ENCODE measurements at regions not wholly inside any gene's neighbourhood (a gene's known extent, or its start where the extent isn't known, plus 50 kb on each side); places are given as distances from the start of the nearest gene placed in this dataset.
A peak's percentile ranks its signal among the peaks of the same experiment; 100 is the strongest.
"Not testable (repeated sequence)": the region's sequence is repeated elsewhere in the genome, so short reads cannot be mapped to it uniquely, and the experiment has no call there.

- Histone ChIP-seq H3K4me3 (no peak overlapping the region), H3K36me3 (no peaks in the 10 kb centered on the region), H3K27me3 (no peaks in the 10 kb centered on the region), H3K9me3 (no peaks in the 10 kb centered on the region)
- DNase-seq = no peak
Measured at GRCh38 chr18:71045331-71046065, 756.7 kb downstream of the SOCS6 start.

- H3K9me3 ChIP-seq = no peaks in the 10 kb centered on the region
- no peaks in the 10 kb centered on the region for H3K27me3 ChIP-seq
Measured at GRCh38 chr18:71040161-71040560, 751.3 kb downstream of the SOCS6 start.

GRCh38 chr18:71038196-71038595, 749.4 kb downstream of the SOCS6 start:
- Histone ChIP-seq H3K36me3 (no peaks in the 10 kb centered on the region), H3K9me3 (no peaks in the 10 kb centered on the region), H3K27me3 (no peaks in the 10 kb centered on the region), H3K4me3 (no peak overlapping the region)
- DNase-seq = no peak

More at GRCh38 chr18:71040161-71040560, 751.3 kb downstream of the SOCS6 start:
- Histone ChIP-seq H3K4me3 (no peak overlapping the region), H3K36me3 (no peaks in the 10 kb centered on the region)
- DNase-seq = no peak

GRCh38 chr18:71036783-71037182, 747.9 kb downstream of the SOCS6 start:
- Histone ChIP-seq H3K4me3 (no peak overlapping the region), H3K9me3 (no peaks in the 10 kb centered on the region), H3K36me3 (no peaks in the 10 kb centered on the region), H3K27me3 (no peaks in the 10 kb centered on the region)
- no peak for DNase-seq

- not testable (repeated sequence) for H3K4me3 ChIP-seq, H3K9me3 ChIP-seq, H3K36me3 ChIP-seq, H3K27me3 ChIP-seq, DNase-seq
Measured at GRCh38 chr18:71031296-71032191, 742.7 kb downstream of the SOCS6 start.

GRCh38 chr18:71030085-71030484, 741.2 kb downstream of the SOCS6 start:
- H3K27me3 ChIP-seq, H3K36me3 ChIP-seq, H3K9me3 ChIP-seq, H3K4me3 ChIP-seq, DNase-seq: not testable (repeated sequence)

GRCh38 chr18:71028285-71028762, 739.5 kb downstream of the SOCS6 start:
- Histone ChIP-seq H3K27me3 (no peaks in the 10 kb centered on the region), H3K36me3 (no peaks in the 10 kb centered on the region), H3K9me3 (no peaks in the 10 kb centered on the region), H3K4me3 (no peak overlapping the region)
- peak; percentile 56 for DNase-seq

GRCh38 chr18:71027531-71027930, 738.7 kb downstream of the SOCS6 start:
- Histone ChIP-seq H3K4me3 (no peak overlapping the region), H3K36me3 (no peaks in the 10 kb centered on the region), H3K9me3 (no peaks in the 10 kb centered on the region), H3K27me3 (no peaks in the 10 kb centered on the region)
- DNase-seq = no peak

GRCh38 chr18:71025505-71026225, 736.8 kb downstream of the SOCS6 start:
- H3K36me3 ChIP-seq = no peaks in the 10 kb centered on the region
- H3K9me3 ChIP-seq = no peaks in the 10 kb centered on the region
- no peak for DNase-seq
- H3K4me3 ChIP-seq = no peak overlapping the region
- no peaks in the 10 kb centered on the region for H3K27me3 ChIP-seq

GRCh38 chr18:71022389-71022788, 733.5 kb downstream of the SOCS6 start:
- Histone ChIP-seq H3K27me3 (no peaks in the 10 kb centered on the region), H3K4me3 (no peak overlapping the region), H3K36me3 (no peaks in the 10 kb centered on the region), H3K9me3 (no peaks in the 10 kb centered on the region)
- DNase-seq = no peak

GRCh38 chr18:71021030-71021362, 732.2 kb downstream of the SOCS6 start:
- H3K27me3 ChIP-seq = no peaks in the 10 kb centered on the region
- no peaks in the 10 kb centered on the region; the same call in 1 of the 2 replicates for H3K9me3 ChIP-seq
- no peak overlapping the region for H3K4me3 ChIP-seq
- no peaks in the 10 kb centered on the region for H3K36me3 ChIP-seq
- DNase-seq = no peak

- H3K27me3 ChIP-seq = no peaks in the 10 kb centered on the region
- no peaks in the 10 kb centered on the region; the same call in 1 of the 2 replicates for H3K9me3 ChIP-seq
- no peak for DNase-seq
- H3K4me3 ChIP-seq = no peak overlapping the region
- no peaks in the 10 kb centered on the region for H3K36me3 ChIP-seq
Measured at GRCh38 chr18:71020342-71021029, 731.6 kb downstream of the SOCS6 start.

GRCh38 chr18:71018816-71019215, 730.0 kb downstream of the SOCS6 start:
- Histone ChIP-seq H3K27me3 (no peaks in the 10 kb centered on the region), H3K9me3 (no peaks in the 10 kb centered on the region; the same call in 1 of the 2 replicates), H3K36me3 (no peaks in the 10 kb centered on the region), H3K4me3 (no peak overlapping the region)
- DNase-seq = no peak

GRCh38 chr18:71012789-71013188, 723.9 kb downstream of the SOCS6 start:
- Histone ChIP-seq H3K36me3 (no peaks in the 10 kb centered on the region), H3K27me3 (no peaks in the 10 kb centered on the region), H3K9me3 (no peaks in the 10 kb centered on the region; the same call in 1 of the 2 replicates), H3K4me3 (no peak overlapping the region)
- no peak for DNase-seq

GRCh38 chr18:71011389-71011788, 722.5 kb downstream of the SOCS6 start:
- Histone ChIP-seq H3K36me3 (no peaks in the 10 kb centered on the region), H3K27me3 (no peaks in the 10 kb centered on the region), H3K4me3 (no peak overlapping the region), H3K9me3 (no peaks in the 10 kb centered on the region)
- DNase-seq = no peak

GRCh38 chr18:71008257-71008656, 719.4 kb downstream of the SOCS6 start:
- Histone ChIP-seq H3K36me3 (no peaks in the 10 kb centered on the region), H3K27me3 (no peaks in the 10 kb centered on the region), H3K4me3 (no peak overlapping the region), H3K9me3 (no peaks in the 10 kb centered on the region)
- no peak for DNase-seq

All from MG63 (cell line).